Ovary (tissue), 7 donors: ENCODE measurements at regions not wholly inside any gene's neighbourhood (a gene's known extent, or its start where the extent isn't known, plus 50 kb on each side); places are given as distances from the start of the nearest gene placed in this dataset.

Experiments
- DNase-seq, 5 donors: peaks; one replicate each; pipeline ENCODE4 v3.0.0-alpha.2; 2019 to 2020
- H3K27ac ChIP-seq, 2 donors: fragments of 200-600 bp; one replicate each; pipeline versions ENCODE4 v1.5.1 to v1.8.0; 2019 to 2022
- H3K27me3 ChIP-seq: fragments of 200-600 bp; one replicate; pipeline ENCODE4 v1.8.0; 2022
- H3K36me3 ChIP-seq: fragments of 200-600 bp; sonication (generic); one replicate; pipeline ENCODE4 v1.5.1; 2019
- H3K4me1 ChIP-seq: one replicate; pipeline ENCODE4 v1.8.1; 2013; ENCODE audit warnings: mild to moderate bottlenecking, moderate library complexity; ENCODE audit not compliant: insufficient read depth
- H3K4me3 ChIP-seq: fragments of 200-600 bp; sonication (generic); one replicate; pipeline ENCODE4 v1.5.1; 2017
- H3K9me3 ChIP-seq, 2 donors: fragments of 200-600 bp in 1 of 2; sonication (generic) in 1 of 2; one replicate each; pipeline versions ENCODE4 v1.5.1 to v1.8.1; 2013 to 2019; ENCODE audit warnings: mild to moderate bottlenecking in 1 of 2, moderate library complexity in 1 of 2
- CTCF ChIP-seq, 3 donors: fragments of 450-650 bp in 2 of 3; fragments of 200-600 bp in 1 of 3; IDR thresholded peaks; one replicate each; pipeline versions ENCODE4 v1.5.1 to v1.8.0; 2016 to 2022; ENCODE audit warnings: antibody characterized with exemption in 3 of 3, mild to moderate bottlenecking in 1 of 3
- EP300 ChIP-seq: sonication (generic); formaldehyde crosslinking; IDR thresholded peaks from one replicate; pipeline ENCODE4 v1.6.1; 2017; ENCODE audit warnings: antibody characterized with exemption
- POLR2A ChIP-seq: fragments of 450-650 bp; IDR thresholded peaks from one replicate; pipeline ENCODE4 v1.6.1; 2017; ENCODE audit warnings: antibody characterized with exemption, mild to moderate bottlenecking, moderate library complexity
- WGBS, 3 donors: extraction: QIAGEN DNeasy Blood & Tissue Kit in 1 of 3; methylation state at CpG; one replicate each; pipeline versions ENCODE4 v1.1.5 to v1.1.7; 2013 to 2017; 5-methylcytosine and 5-hydroxymethylcytosine counted together
- intact Hi-C, 4 donors: fragments of 100-400 bp; cut with DNase I; formaldehyde crosslinking; loops; one replicate each; pipeline versions ENCODE4 v1.11.0 to v1.15.1; 2022 to 2023
- donor health status: DM: no; HTN: no; CAD: no; lungs with moderate emphysema.
- donor health status: DM: no; HTN: no; CAD: no.
- donor health status: Bipolar disorder and iron deficiency.
- donor health status: DM: no; HTN: no; CAD: no.
- donor health status: DM: yes; HTN: yes; CAD: no.

- Histone ChIP-seq H3K27ac (no peak overlapping the region), H3K36me3 (no peaks in the 10 kb centered on the region), H3K9me3 (no peaks in the 10 kb centered on the region), H3K4me3 (no peak overlapping the region), H3K4me1 (no peaks in the 10 kb centered on the region), H3K27me3 (no peaks in the 10 kb centered on the region)
- DNase-seq: no peak
- 85 to 95% (median 86%) methylated on average over 2 of the region's 2 CpGs for WGBS, 3 donors
- intact Hi-C loops: no loop called here
- TF ChIP-seq POLR2A (no peak), CTCF (IDR thresholded peaks at IDR 0.05) (no peak)
Observed at GRCh38 chr1:193685986-193686385, 499.6 kb upstream of the B3GALT2 start.

- WGBS, 3 donors: 31 to 53% (median 47%) methylated on average over 1 of the region's 1 CpG
- H3K9me3 ChIP-seq: no peaks in the 10 kb centered on the region
- H3K4me1 ChIP-seq: peaks cover 1% of the 10 kb centered on the region
- H3K27me3 ChIP-seq: no peaks in the 10 kb centered on the region
- no peak overlapping the region for H3K27ac ChIP-seq
- TF ChIP-seq CTCF (IDR thresholded peaks at IDR 0.05) (no peak), EP300 (no peak)
- no peak overlapping the region for H3K4me3 ChIP-seq
- intact Hi-C loops: no loop called here
- DNase-seq: no peak
- H3K36me3 ChIP-seq: no peaks in the 10 kb centered on the region
Observed at GRCh38 chr1:193681422-193681821, 495.0 kb upstream of the B3GALT2 start.

GRCh38 chr1:193680924-193681316, 494.5 kb upstream of the B3GALT2 start:
- intact Hi-C loops: no loop called here

GRCh38 chr1:193680247-193680923, 494.0 kb upstream of the B3GALT2 start:
- TF ChIP-seq CTCF (IDR thresholded peaks at IDR 0.05) (no peak), POLR2A (no peak), EP300 (no peak)
- H3K27me3 ChIP-seq: no peaks in the 10 kb centered on the region
- intact Hi-C loops: no loop called here
- H3K4me3 ChIP-seq: no peak overlapping the region
- no peaks in the 10 kb centered on the region for H3K36me3 ChIP-seq
- peaks cover 1% of the 10 kb centered on the region for H3K4me1 ChIP-seq
- H3K27ac ChIP-seq: no peak overlapping the region
- 22 to 27% (median 22%) methylated on average over 1 of the region's 1 CpG for WGBS, 3 donors
- no peaks in the 10 kb centered on the region for H3K9me3 ChIP-seq
- DNase-seq: no peak

More at GRCh38 chr1:193680924-193681316, 494.5 kb upstream of the B3GALT2 start:
- Histone ChIP-seq H3K4me1 (peaks cover 1% of the 10 kb centered on the region), H3K4me3 (no peak overlapping the region), H3K36me3 (no peaks in the 10 kb centered on the region), H3K9me3 (no peaks in the 10 kb centered on the region), H3K27me3 (no peaks in the 10 kb centered on the region), H3K27ac (no peak overlapping the region)
- no peak for DNase-seq
- 0 to 86% (median 42%) methylated on average over 2 of the region's 2 CpGs for WGBS, 3 donors
- TF ChIP-seq CTCF (IDR thresholded peaks at IDR 0.05): no peak
- TF ChIP-seq EP300: no peak
- no peak for TF ChIP-seq POLR2A
